KMS-11 (cell line): ENCODE measurements at regions not wholly inside any gene's neighbourhood (a gene's known extent, or its start where the extent isn't known, plus 50 kb on each side); places are given as distances from the start of the nearest gene placed in this dataset.

Source experiments
- H2AFZ ChIP-seq: fragments of 200-600 bp; sonication (generic); 2 replicates; pipeline ENCODE4 v1.6.1; 2016; ENCODE audit warnings: antibody characterized with exemption, mixed run types, low read depth
- H3K27ac ChIP-seq: fragments of 200-600 bp; sonication (generic); 2 replicates; pipeline ENCODE4 v1.6.1; 2016; ENCODE audit warnings: mild to moderate bottlenecking, mixed run types
- H3K27me3 ChIP-seq: fragments of 200-600 bp; sonication (generic); 2 replicates; pipeline ENCODE4 v1.6.1; 2017; ENCODE audit warnings: mild to moderate bottlenecking, low read depth, mixed run types, moderate library complexity; ENCODE audit not compliant: insufficient read depth
- H3K36me3 ChIP-seq: fragments of 200-600 bp; sonication (generic); 2 replicates; pipeline ENCODE4 v1.6.1; 2017; ENCODE audit warnings: mild to moderate bottlenecking, mixed run types; ENCODE audit not compliant: insufficient read depth
- H3K4me1 ChIP-seq: fragments of 200-600 bp; sonication (generic); 2 replicates; pipeline ENCODE4 v1.6.1; 2016; ENCODE audit warnings: mild to moderate bottlenecking, low read depth, mixed run types; ENCODE audit not compliant: poor library complexity, severe bottlenecking
- H3K4me2 ChIP-seq: fragments of 200-600 bp; sonication (generic); 2 replicates; pipeline ENCODE4 v1.7.0; 2016; ENCODE audit warnings: mild to moderate bottlenecking, mixed run types
- H3K4me3 ChIP-seq: fragments of 200-600 bp; sonication (generic); IDR thresholded peaks from 2 replicates; pipeline ENCODE4 v1.6.1; 2017; ENCODE audit warnings: low read depth, low read length, mixed read lengths; ENCODE audit not compliant: insufficient read depth
- H3K79me2 ChIP-seq: fragments of 200-600 bp; sonication (generic); 2 replicates; pipeline ENCODE4 v1.6.1; 2016; ENCODE audit warnings: low read depth, mixed run types; ENCODE audit not compliant: insufficient read depth
- H3K9ac ChIP-seq: fragments of 200-600 bp; sonication (generic); 2 replicates; pipeline ENCODE4 v1.6.1; 2016; ENCODE audit warnings: mild to moderate bottlenecking, mixed run types
- H4K20me1 ChIP-seq: fragments of 200-600 bp; sonication (generic); 2 replicates; pipeline ENCODE4 v1.6.1; 2016; ENCODE audit warnings: mild to moderate bottlenecking, mixed run types; ENCODE audit not compliant: insufficient read depth
- TF ChIP-seq, protein P1 (sequence below): fragments of 200-600 bp; sonication (generic); conservative IDR thresholded peaks from 2 replicates; pipeline ENCODE4 v1.6.1; 2017; ENCODE audit warnings: low read depth, mild to moderate bottlenecking, antibody characterized with exemption, low read length, moderate library complexity, mixed read lengths

DNA sequence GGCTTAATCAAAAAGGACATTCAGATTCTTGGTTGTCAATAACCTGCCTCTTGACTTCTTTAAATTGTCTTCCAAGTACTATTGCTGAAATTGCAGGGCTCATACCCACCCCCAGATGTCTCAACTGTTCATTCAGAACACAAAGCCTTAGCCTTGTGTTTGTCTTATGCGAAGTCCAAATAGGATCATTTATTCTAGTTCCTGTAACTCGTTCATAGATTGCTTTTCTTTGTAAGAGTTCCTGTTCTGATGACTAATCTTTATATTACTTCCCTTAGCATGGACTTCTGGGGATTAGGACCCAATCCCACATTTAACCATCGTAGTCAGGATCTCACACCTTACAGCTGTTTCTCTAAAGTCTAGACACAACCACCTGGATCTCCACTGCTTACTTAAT is 226.0 kb downstream of the VEGFC start:
- no peaks in the 10 kb centered on the region for H3K4me1 ChIP-seq
- H3K9ac ChIP-seq: no peak overlapping the region
- H3K27me3 ChIP-seq: no peaks in the 10 kb centered on the region
- H3K4me3 ChIP-seq: no peak overlapping the region
- no peak overlapping the region for H3K27ac ChIP-seq
- TF ChIP-seq, protein P1, sequence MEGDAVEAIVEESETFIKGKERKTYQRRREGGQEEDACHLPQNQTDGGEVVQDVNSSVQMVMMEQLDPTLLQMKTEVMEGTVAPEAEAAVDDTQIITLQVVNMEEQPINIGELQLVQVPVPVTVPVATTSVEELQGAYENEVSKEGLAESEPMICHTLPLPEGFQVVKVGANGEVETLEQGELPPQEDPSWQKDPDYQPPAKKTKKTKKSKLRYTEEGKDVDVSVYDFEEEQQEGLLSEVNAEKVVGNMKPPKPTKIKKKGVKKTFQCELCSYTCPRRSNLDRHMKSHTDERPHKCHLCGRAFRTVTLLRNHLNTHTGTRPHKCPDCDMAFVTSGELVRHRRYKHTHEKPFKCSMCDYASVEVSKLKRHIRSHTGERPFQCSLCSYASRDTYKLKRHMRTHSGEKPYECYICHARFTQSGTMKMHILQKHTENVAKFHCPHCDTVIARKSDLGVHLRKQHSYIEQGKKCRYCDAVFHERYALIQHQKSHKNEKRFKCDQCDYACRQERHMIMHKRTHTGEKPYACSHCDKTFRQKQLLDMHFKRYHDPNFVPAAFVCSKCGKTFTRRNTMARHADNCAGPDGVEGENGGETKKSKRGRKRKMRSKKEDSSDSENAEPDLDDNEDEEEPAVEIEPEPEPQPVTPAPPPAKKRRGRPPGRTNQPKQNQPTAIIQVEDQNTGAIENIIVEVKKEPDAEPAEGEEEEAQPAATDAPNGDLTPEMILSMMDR: no peak
- H2AFZ ChIP-seq: no peak overlapping the region
- no peaks in the 10 kb centered on the region for H3K36me3 ChIP-seq
- H3K4me2 ChIP-seq: no peak overlapping the region
- H4K20me1 ChIP-seq: no peaks in the 10 kb centered on the region
- no peaks in the 10 kb centered on the region for H3K79me2 ChIP-seq

DNA sequence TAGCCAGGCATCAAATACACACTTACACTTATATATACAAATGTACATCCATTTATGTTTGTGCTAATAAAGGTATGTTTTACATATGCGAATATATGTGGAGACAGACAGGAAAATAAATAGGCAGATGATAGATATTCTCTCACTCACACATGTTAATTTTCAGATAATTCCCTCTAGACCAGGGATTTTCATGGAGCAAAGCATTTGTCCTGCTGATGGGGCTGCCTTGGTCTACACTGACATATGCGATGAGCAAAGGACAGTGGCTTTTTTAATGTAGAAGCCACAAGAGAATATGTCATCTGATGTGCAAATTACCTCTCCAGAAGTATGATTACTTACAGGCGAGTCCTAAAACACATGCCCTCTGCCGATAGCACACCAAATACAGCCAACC is 224.5 kb downstream of the VEGFC start:
- Histone ChIP-seq H3K27me3 (no peaks in the 10 kb centered on the region), H3K79me2 (no peaks in the 10 kb centered on the region), H3K27ac (no peak overlapping the region), H4K20me1 (no peaks in the 10 kb centered on the region), H3K36me3 (no peaks in the 10 kb centered on the region), H3K4me3 (no peak overlapping the region), H3K4me2 (no peak overlapping the region), H3K4me1 (no peaks in the 10 kb centered on the region), H3K9ac (no peak overlapping the region), H2AFZ (no peak overlapping the region)
- TF ChIP-seq, protein P1: no peak

- Histone ChIP-seq H3K4me3 (no peak overlapping the region), H2AFZ (no peak overlapping the region), H3K4me2 (no peak overlapping the region), H3K36me3 (no peaks in the 10 kb centered on the region), H3K79me2 (no peaks in the 10 kb centered on the region), H3K9ac (no peak overlapping the region), H4K20me1 (no peaks in the 10 kb centered on the region), H3K27me3 (no peaks in the 10 kb centered on the region), H3K4me1 (no peaks in the 10 kb centered on the region), H3K27ac (no peak overlapping the region)
- TF ChIP-seq, protein P1: no peak
Measured at GRCh38 chr4:176569301-176569700, 223.4 kb downstream of the VEGFC start.

- Histone ChIP-seq H3K79me2 (no peaks in the 10 kb centered on the region), H2AFZ (no peak overlapping the region), H3K27me3 (no peaks in the 10 kb centered on the region), H3K4me2 (no peak overlapping the region), H3K9ac (no peak overlapping the region), H3K4me3 (no peak overlapping the region), H3K36me3 (no peaks in the 10 kb centered on the region), H4K20me1 (no peaks in the 10 kb centered on the region), H3K4me1 (no peaks in the 10 kb centered on the region), H3K27ac (no peak overlapping the region)
- TF ChIP-seq, protein P1: no peak
Measured at GRCh38 chr4:176571206-176571605, 221.5 kb downstream of the VEGFC start.
